Nephron progenitor cell (in vitro differentiated cells): ENCODE measurements at regions not wholly inside any gene's neighbourhood (a gene's known extent, or its start where the extent isn't known, plus 50 kb on each side); places are given as distances from the start of the nearest gene placed in this dataset.

Source experiments
- DNase-seq: peaks from one replicate; pipeline ENCODE4 v3.0.0; 2021
- H3K27ac Mint-ChIP-seq: 2 replicates; pipeline ENCODE4 v1.8.0; 2021; ENCODE audit warnings: mild to moderate bottlenecking, moderate library complexity, mixed read lengths
- H3K27me3 Mint-ChIP-seq: 2 replicates; pipeline ENCODE4 v1.8.0; 2021; ENCODE audit warnings: mild to moderate bottlenecking, low read depth, mixed read lengths; ENCODE audit not compliant: poor library complexity
- H3K36me3 Mint-ChIP-seq: 2 replicates; pipeline ENCODE4 v1.8.0; 2021; ENCODE audit warnings: low read depth, mixed read lengths
- H3K4me1 Mint-ChIP-seq: 2 replicates; pipeline ENCODE4 v1.8.0; 2021; ENCODE audit warnings: mixed read lengths
- H3K4me3 Mint-ChIP-seq: 2 replicates; pipeline ENCODE4 v1.8.0; 2021; ENCODE audit warnings: mild to moderate bottlenecking, moderate library complexity, mixed read lengths
- H3K9me3 Mint-ChIP-seq: 2 replicates; pipeline ENCODE4 v1.8.0; 2021; ENCODE audit warnings: mild to moderate bottlenecking, moderate library complexity, mixed read lengths
- TF ChIP-seq, protein P1 (sequence below): fragments of 200-600 bp; sonication (generic); IDR thresholded peaks from 2 replicates; pipeline ENCODE4 v1.5.0; 2021; ENCODE audit warnings: antibody characterized with exemption

DNA sequence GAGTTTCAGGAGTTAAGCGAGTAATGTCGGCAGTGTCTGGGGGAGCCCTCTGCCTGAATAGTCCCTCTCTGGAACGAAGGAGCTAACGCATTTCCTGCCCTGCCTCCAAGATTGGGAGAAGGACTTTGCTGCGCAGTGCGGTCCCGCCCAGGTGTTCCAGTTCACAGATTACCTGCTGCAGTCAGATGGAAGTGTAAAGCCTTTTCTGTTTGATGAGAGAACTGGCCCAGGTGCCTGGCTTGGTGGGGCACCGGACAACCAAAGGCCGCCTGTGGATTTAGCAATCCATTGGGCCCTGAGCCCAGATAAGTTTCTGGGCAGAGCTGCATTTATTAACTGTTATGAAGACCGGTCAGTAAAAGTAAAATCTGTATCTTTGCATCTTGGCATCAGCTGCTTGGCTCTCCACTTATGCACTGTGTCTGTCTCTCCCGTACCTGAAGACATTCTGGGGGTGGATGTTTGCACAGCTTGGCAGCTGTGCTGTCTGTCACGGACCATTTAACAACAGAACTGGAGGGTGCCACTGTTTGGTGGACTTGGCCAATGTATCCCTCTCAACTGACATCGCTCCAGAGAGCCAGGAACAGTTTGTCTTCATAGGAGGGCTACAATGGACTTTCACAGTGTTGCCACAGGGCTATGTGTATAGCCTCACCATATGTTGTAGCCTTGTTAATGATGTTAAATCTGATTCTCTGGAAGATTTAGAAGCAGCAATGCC, 654.7 kb upstream of the ZWINT start:
- Mint-ChIP-seq H3K36me3 (peaks cover 11% of the 10 kb centered on the region), H3K4me3 (no peak overlapping the region), H3K27ac (no peak overlapping the region), H3K27me3 (no peaks in the 10 kb centered on the region), H3K4me1 (peaks cover 13% of the 10 kb centered on the region), H3K9me3 (peaks cover 24% of the 10 kb centered on the region)
- TF ChIP-seq, protein P1, sequence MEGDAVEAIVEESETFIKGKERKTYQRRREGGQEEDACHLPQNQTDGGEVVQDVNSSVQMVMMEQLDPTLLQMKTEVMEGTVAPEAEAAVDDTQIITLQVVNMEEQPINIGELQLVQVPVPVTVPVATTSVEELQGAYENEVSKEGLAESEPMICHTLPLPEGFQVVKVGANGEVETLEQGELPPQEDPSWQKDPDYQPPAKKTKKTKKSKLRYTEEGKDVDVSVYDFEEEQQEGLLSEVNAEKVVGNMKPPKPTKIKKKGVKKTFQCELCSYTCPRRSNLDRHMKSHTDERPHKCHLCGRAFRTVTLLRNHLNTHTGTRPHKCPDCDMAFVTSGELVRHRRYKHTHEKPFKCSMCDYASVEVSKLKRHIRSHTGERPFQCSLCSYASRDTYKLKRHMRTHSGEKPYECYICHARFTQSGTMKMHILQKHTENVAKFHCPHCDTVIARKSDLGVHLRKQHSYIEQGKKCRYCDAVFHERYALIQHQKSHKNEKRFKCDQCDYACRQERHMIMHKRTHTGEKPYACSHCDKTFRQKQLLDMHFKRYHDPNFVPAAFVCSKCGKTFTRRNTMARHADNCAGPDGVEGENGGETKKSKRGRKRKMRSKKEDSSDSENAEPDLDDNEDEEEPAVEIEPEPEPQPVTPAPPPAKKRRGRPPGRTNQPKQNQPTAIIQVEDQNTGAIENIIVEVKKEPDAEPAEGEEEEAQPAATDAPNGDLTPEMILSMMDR: no peak
- DNase-seq: no peak

DNA sequence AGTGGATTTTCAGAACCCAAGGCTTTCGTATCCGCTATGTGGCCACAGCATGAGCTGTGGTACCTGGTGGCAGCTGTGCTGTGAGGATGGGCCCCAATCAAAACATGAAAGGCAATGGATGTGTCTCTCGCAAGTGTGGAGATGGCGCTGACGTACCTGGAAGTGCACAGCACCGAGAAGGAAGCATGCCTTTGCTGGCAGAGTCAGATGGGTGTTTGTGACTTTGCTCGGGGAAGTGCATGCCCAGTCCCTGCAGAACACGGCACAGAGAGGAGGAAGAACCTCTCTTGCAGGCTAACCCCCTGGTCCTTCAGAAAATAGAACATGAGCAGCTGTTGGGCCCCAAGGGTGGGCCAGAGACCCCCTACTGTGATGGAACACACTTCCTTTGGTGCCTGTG, 654.1 kb upstream of the ZWINT start:
- peaks cover 8% of the 10 kb centered on the region for H3K36me3 Mint-ChIP-seq
- no peak overlapping the region for H3K27ac Mint-ChIP-seq
- TF ChIP-seq, protein P1: no peak
- peaks cover 18% of the 10 kb centered on the region for H3K9me3 Mint-ChIP-seq
- no peaks in the 10 kb centered on the region for H3K27me3 Mint-ChIP-seq
- no peak for DNase-seq
- peaks cover 13% of the 10 kb centered on the region for H3K4me1 Mint-ChIP-seq
- no peak overlapping the region for H3K4me3 Mint-ChIP-seq

DNA sequence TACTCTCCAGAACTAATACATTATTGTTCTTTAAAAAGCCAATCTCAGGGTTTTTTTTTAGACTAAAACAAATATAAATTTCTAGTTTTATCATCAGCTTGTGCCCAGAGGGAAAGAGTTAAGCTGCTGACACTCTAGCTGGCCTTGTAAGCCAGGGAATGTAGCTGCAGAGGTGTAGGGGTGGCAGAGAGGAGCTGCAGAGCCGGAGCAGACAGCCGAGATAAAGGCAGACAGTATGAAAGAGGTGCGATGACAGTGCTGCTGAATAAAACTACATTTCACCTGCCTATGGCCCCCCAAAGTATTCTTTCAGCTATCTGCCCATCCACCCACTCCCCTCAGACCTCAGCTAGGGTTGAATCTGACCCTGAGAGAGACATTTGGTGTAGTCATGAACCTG, 653.7 kb upstream of the ZWINT start:
- no peak overlapping the region for H3K27ac Mint-ChIP-seq
- no peak for DNase-seq
- no peaks in the 10 kb centered on the region for H3K27me3 Mint-ChIP-seq
- H3K4me1 Mint-ChIP-seq: peaks cover 13% of the 10 kb centered on the region
- H3K9me3 Mint-ChIP-seq: peaks cover 14% of the 10 kb centered on the region
- H3K4me3 Mint-ChIP-seq: no peak overlapping the region
- TF ChIP-seq, protein P1: no peak
- peaks cover 4% of the 10 kb centered on the region for H3K36me3 Mint-ChIP-seq

DNA sequence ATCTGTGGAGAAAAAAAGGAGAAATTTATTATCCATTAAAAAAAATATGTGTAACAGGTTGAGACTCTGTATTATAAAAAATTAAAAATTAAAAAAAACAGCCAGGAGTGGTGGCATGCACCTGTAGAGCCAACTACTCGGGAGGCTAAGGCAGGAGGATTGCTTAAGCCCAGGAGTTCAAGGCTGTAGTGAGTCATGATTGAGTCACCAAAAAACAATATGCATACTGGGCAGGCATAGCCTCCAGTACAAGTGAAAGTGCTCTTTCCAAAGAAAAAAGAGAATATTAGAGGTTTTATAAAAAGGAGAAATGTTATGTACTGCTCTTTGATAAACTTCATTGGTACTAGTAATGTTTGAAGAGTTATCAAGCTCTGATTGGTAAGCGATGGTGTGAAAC, 647.1 kb upstream of the ZWINT start:
- H3K27me3 Mint-ChIP-seq: no peaks in the 10 kb centered on the region
- TF ChIP-seq, protein P1: no peak
- no peaks in the 10 kb centered on the region for H3K36me3 Mint-ChIP-seq
- peaks cover 3% of the 10 kb centered on the region for H3K9me3 Mint-ChIP-seq
- H3K27ac Mint-ChIP-seq: no peak overlapping the region
- no peaks in the 10 kb centered on the region for H3K4me1 Mint-ChIP-seq
- no peak overlapping the region for H3K4me3 Mint-ChIP-seq
- DNase-seq: no peak

DNA sequence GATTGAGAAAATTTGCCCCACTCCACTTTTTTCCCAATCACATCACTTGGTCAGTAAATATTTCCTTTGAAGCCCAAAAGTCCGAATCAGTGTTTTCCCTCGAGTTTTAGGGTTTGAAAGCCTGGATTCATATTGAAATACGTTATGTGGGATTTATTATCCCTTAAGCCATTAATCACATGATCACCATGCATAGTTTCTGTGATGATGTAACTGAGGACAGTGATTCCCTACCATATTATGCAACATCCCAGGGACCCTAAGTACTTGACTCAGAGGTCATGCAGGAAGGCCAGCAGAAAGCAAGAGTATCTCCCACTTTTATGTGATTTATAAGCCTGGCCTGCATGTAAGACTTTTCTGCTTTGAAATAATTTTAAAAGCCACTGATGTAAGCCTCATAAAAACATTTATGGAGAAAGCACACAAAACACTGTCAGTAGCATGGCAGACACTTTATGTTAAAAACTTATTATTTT, 630.6 kb upstream of the ZWINT start:
- no peak for DNase-seq
- H3K36me3 Mint-ChIP-seq: no peaks in the 10 kb centered on the region
- TF ChIP-seq, protein P1: no peak
- H3K4me1 Mint-ChIP-seq: no peaks in the 10 kb centered on the region
- H3K4me3 Mint-ChIP-seq: no peak overlapping the region
- H3K27ac Mint-ChIP-seq: no peak overlapping the region
- no peaks in the 10 kb centered on the region for H3K27me3 Mint-ChIP-seq
- H3K9me3 Mint-ChIP-seq: peaks cover 13% of the 10 kb centered on the region

DNA sequence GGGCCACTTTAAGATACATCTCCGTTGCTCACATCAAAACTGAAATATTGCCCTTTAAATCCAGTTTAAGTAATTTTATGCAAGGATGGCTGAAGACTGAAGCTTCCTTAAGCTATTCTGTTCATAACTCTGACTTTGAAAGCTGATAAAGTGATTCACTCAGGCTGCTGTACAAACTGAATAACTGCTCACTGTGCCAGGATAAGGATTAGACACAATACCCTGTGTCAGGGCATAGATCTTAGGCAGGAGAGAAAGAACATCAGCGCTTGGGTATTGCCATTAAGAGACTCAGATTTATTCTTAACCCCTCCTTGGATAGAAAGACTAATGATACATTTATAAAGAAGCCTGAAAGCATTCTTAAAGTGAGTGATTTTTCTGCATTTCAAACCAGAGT, 614.5 kb upstream of the ZWINT start:
- Mint-ChIP-seq H3K27ac (peak overlapping the region; percentile 19), H3K27me3 (no peaks in the 10 kb centered on the region), H3K36me3 (no peaks in the 10 kb centered on the region), H3K4me1 (no peaks in the 10 kb centered on the region), H3K9me3 (no peaks in the 10 kb centered on the region), H3K4me3 (no peak overlapping the region)
- TF ChIP-seq, protein P1: no peak
- no peak for DNase-seq
